ENCODE measurements at regions not wholly inside any gene's neighbourhood (a gene's known extent, or its start where the extent isn't known, plus 50 kb on each side); places are given as distances from the start of the nearest gene placed in this dataset.

DNA sequence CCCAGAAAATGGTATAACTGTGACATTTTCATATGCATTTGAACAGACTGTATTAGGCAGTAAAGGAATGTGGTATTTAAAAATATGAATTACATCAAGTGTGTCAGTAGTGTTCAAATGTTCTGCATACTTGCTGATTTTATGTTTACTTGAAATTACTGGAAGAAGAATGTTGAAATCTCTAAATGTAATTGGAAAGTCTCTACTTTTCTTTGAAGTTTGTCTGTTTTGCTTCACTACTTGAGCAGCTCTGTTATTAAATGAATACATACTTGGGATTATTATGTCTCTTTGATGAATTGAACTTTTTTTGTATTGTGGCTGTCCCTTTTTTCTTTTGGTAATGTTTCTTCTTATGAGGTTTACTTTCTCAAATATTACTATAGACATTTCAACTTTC lies 205.6 kb downstream of the TAF11L14 start:
- TF ChIP-seq CTCF (IDR thresholded peaks at IDR 0.05) = no peak
- no peak for TF ChIP-seq POLR2A (IDR thresholded peaks at IDR 0.05)
